HepG2 (cell line): ENCODE measurements at regions not wholly inside any gene's neighbourhood (a gene's known extent, or its start where the extent isn't known, plus 50 kb on each side); places are given as distances from the start of the nearest gene placed in this dataset.

Source experiments
- ATAC-seq: fragments of 200-7000 bp; cut with Tn5 transposase; 3 replicates; pipeline ENCODE4 v1.9.1; 2020; ENCODE audit warnings: mild to moderate bottlenecking, moderate library complexity
- BruUV-seq: library from RNA; stranded (reverse); fragments of 400-500 nt; replicated peaks from 2 replicates; lab custom pipeline; 2021; lab: Mats Ljungman, UMichigan
- CTCF ChIA-PET: fragments of 300-600 bp; formaldehyde crosslinking; extraction: SDS; loops from one replicate; lab custom pipeline; 2021; ENCODE audit warnings: low total read pairs, inconsistent platforms, low intra/inter-chr PET ratio; lab: Yijun Ruan, JAX
- POLR2A ChIA-PET: fragments of 350-600 bp; sonication (Branson Sonifier 250); formaldehyde crosslinking; loops from one replicate; lab custom pipeline; 2020; ENCODE audit warnings: antibody characterized with exemption, inconsistent platforms; lab: Yijun Ruan, JAX
- DNase-seq: peaks from one replicate; pipeline ENCODE4 v3.0.0-alpha.2; 2015; ENCODE audit warnings: low spot score
- FAIRE-seq: peaks from 3 replicates; lab custom pipeline; 2011; peaks lifted over from hg19 to GRCh38; lab: Jason Lieb, UNC
- H2AFZ ChIP-seq: one replicate; pipeline ENCODE4 v1.6.1; 2011; ENCODE audit warnings: low read length, inconsistent platforms
- H3K27ac ChIP-seq: fragments of 300-600 bp; 3 replicates; pipeline ENCODE4 v1.8.0; 2011; ENCODE audit warnings: mixed run types, mild to moderate bottlenecking, mixed read lengths, low read length, inconsistent platforms; ENCODE audit not compliant: insufficient read depth; ENCODE audit errors: extremely low read length
- H3K27me3 ChIP-seq, 2 experiments: fragments of 200-600 bp in 1 of 2; 2 replicates in 1 of 2; 3 replicates in 1 of 2; pipeline versions ENCODE4 v1.6.0 to v1.8.0; 2011; ENCODE audit warnings: low read length in 2 of 2, mild to moderate bottlenecking in 2 of 2, moderate library complexity in 2 of 2, inconsistent platforms in 1 of 2; ENCODE audit not compliant: insufficient read depth in 2 of 2, control insufficient read depth in 1 of 2
- H3K36me3 ChIP-seq, 2 experiments: fragments of 200-600 bp in 1 of 2; replicated peaks in 1 of 2; 2 replicates in 1 of 2; 3 replicates in 1 of 2; pipeline versions ENCODE4 v1.5.1 to v1.8.0; 2011; ENCODE audit warnings: low read length in 2 of 2, inconsistent platforms in 1 of 2; ENCODE audit not compliant: insufficient read depth in 2 of 2, control insufficient read depth in 1 of 2
- H3K4me1 ChIP-seq: 2 replicates; pipeline ENCODE4 v1.5.1; 2012; ENCODE audit warnings: low read length, inconsistent platforms; ENCODE audit not compliant: insufficient read depth
- H3K4me2 ChIP-seq: 2 replicates; pipeline ENCODE4 v1.6.0; 2011; ENCODE audit warnings: low read depth, low read length, inconsistent platforms
- H3K4me3 ChIP-seq, 3 experiments: fragments of 200-600 bp in 1 of 3; sonication (generic), shearing (Covaris generic) in 1 of 3; replicated peaks in 1 of 3; 2 replicates each; pipeline ENCODE4 v1.5.1; 2011 to 2016; ENCODE audit warnings: low read length in 3 of 3, inconsistent platforms in 2 of 3, low read depth in 2 of 3, mild to moderate bottlenecking in 2 of 3, control low read depth in 1 of 3, mixed read lengths in 1 of 3; ENCODE audit not compliant: insufficient read depth in 1 of 3
- H3K79me2 ChIP-seq: one replicate; pipeline ENCODE4 v1.6.1; 2011; ENCODE audit warnings: low read length, inconsistent platforms; ENCODE audit not compliant: insufficient read depth
- H3K9ac ChIP-seq: 2 replicates; pipeline ENCODE4 v1.6.0; 2011; ENCODE audit warnings: mild to moderate bottlenecking, low read depth, low read length, inconsistent platforms; ENCODE audit not compliant: insufficient read depth
- H3K9me3 ChIP-seq: 2 replicates; pipeline ENCODE4 v1.5.1; 2012; ENCODE audit warnings: mild to moderate bottlenecking, low read length
- H4K20me1 ChIP-seq: 2 replicates; pipeline ENCODE4 v1.6.0; 2011; ENCODE audit warnings: inconsistent platforms, mild to moderate bottlenecking, low read length, moderate library complexity; ENCODE audit not compliant: insufficient read depth
- ERF ChIP-seq: IDR thresholded peaks from 2 replicates; pipeline ENCODE4 v1.6.1; 2018; ENCODE audit warnings: missing biosample characterization, missing genetic modification reagents
- JDP2 ChIP-seq: sonication (generic); formaldehyde crosslinking; IDR thresholded peaks from 2 replicates; pipeline ENCODE4 v1.8.1; 2022; ENCODE audit warnings: missing genetic modification reagents, borderline replicate concordance
- MTF1 ChIP-seq: sonication (generic); formaldehyde crosslinking; IDR thresholded peaks from 2 replicates; pipeline ENCODE4 v1.5.0; 2020; ENCODE audit warnings: missing genetic modification reagents
- SP140L ChIP-seq: sonication (generic); formaldehyde crosslinking; IDR thresholded peaks from 2 replicates; pipeline ENCODE4 v1.4.0; 2020; ENCODE audit warnings: missing genetic modification reagents, borderline replicate concordance
- SRSF4 ChIP-seq: fragments of 200-400 bp; formaldehyde crosslinking; IDR thresholded peaks from one replicate; pipeline ENCODE4 v1.6.1; 2018; ENCODE audit warnings: mild to moderate bottlenecking, low read depth, low read length, moderate library complexity; ENCODE audit not compliant: poor library complexity, severe bottlenecking
- SRSF9 ChIP-seq: fragments of 200-400 bp; formaldehyde crosslinking; IDR thresholded peaks from 2 replicates; pipeline ENCODE4 v1.6.1; 2018; ENCODE audit warnings: borderline replicate concordance, mild to moderate bottlenecking, low read depth, low read length; ENCODE audit not compliant: insufficient read depth, poor library complexity, severe bottlenecking
- SRY ChIP-seq: sonication (generic); formaldehyde crosslinking; IDR thresholded peaks from 2 replicates; pipeline ENCODE4 v1.8.0; 2022; ENCODE audit warnings: mild to moderate bottlenecking, missing genetic modification reagents
- XBP1 ChIP-seq: sonication (generic); formaldehyde crosslinking; IDR thresholded peaks from 2 replicates; pipeline ENCODE4 v1.5.0; 2020; ENCODE audit warnings: missing genetic modification reagents
- ZNF253 ChIP-seq: sonication (generic); formaldehyde crosslinking; IDR thresholded peaks from 2 replicates; pipeline ENCODE4 v1.8.0; 2022; ENCODE audit warnings: mild to moderate bottlenecking, missing genetic modification reagents, borderline replicate concordance
- ZNF282 ChIP-seq: fragments of 450-650 bp; IDR thresholded peaks from 2 replicates; pipeline ENCODE4 v1.6.1; 2018; ENCODE audit not compliant: partially characterized antibody
- WGBS: methylation state at CpG from one replicate; pipeline ENCODE4 v1.1.6; 2017; ENCODE audit warnings: low lambda C conversion rate; 5-methylcytosine and 5-hydroxymethylcytosine counted together
- in situ Hi-C: cut with HindIII; loops from 2 replicates; pipeline ENCODE4 v1.10.0; 2017; ENCODE audit warnings: low pct_unique_long_range_greater_than_20kb; ENCODE audit not compliant: extremely low pct_ligation_motif_present
- intact Hi-C: fragments of 100-400 bp; cut with micrococcal nuclease; formaldehyde crosslinking; loops from one replicate; pipeline ENCODE4 v1.10.0; 2022; ENCODE audit not compliant: unreplicated experiment
- TF ChIP-seq, protein P1 (sequence below): sonication (generic); formaldehyde crosslinking; IDR thresholded peaks from 2 replicates; pipeline ENCODE4 v1.4.0; 2020; ENCODE audit warnings: missing genetic modification reagents
- TF ChIP-seq, protein P2 (sequence below): sonication (generic); formaldehyde crosslinking; IDR thresholded peaks from 2 replicates; pipeline ENCODE4 v1.4.0; 2020; ENCODE audit warnings: missing genetic modification reagents
- TF ChIP-seq, protein P3 (sequence below): sonication (generic); formaldehyde crosslinking; IDR thresholded peaks from 2 replicates; pipeline ENCODE4 v1.8.1; 2022; ENCODE audit warnings: low read depth, mild to moderate bottlenecking, missing genetic modification reagents
- TF ChIP-seq, protein P4 (sequence below): sonication (generic); formaldehyde crosslinking; IDR thresholded peaks from 2 replicates; pipeline ENCODE4 v1.8.1; 2023; ENCODE audit warnings: mild to moderate bottlenecking, inconsistent platforms, moderate library complexity, missing genetic modification reagents, borderline replicate concordance
- TF ChIP-seq, protein P5 (sequence below): sonication (generic); formaldehyde crosslinking; IDR thresholded peaks from 2 replicates; pipeline ENCODE4 v1.5.1; 2020; ENCODE audit warnings: missing genetic modification reagents, mild to moderate bottlenecking, borderline replicate concordance
- TF ChIP-seq, protein P6 (sequence below): sonication (generic); formaldehyde crosslinking; IDR thresholded peaks from 2 replicates; pipeline ENCODE4 v1.5.0; 2020; ENCODE audit warnings: missing genetic modification reagents

DNA sequence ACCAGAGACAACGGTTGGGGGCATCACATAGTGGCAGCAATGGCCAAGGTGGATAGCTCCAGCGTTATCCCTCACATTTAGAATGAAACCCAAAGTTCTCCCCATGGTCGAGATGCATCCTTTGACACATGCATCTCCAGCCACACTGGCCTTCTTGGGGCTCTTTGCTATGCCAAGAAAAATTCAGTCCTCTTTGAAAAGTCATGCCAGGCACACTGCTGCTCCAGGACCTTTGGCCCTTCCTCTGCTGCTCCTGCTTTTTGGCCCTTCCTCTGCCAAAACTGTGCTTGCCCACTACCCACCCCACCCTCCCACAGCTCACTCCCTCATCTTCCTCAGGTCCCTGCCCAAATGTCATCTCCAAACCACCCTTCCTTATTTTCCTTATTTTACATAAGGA is 106.4 kb downstream of the C1orf94 start (continued):
- TF ChIP-seq JDP2 (CRISPR knock-in tag), result no peak
- no peak for TF ChIP-seq SRSF4
- no peak for TF ChIP-seq XBP1 (CRISPR knock-in tag)
- TF ChIP-seq, protein P1, sequence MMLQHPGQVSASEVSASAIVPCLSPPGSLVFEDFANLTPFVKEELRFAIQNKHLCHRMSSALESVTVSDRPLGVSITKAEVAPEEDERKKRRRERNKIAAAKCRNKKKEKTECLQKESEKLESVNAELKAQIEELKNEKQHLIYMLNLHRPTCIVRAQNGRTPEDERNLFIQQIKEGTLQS (CRISPR knock-in tag), result no peak

DNA sequence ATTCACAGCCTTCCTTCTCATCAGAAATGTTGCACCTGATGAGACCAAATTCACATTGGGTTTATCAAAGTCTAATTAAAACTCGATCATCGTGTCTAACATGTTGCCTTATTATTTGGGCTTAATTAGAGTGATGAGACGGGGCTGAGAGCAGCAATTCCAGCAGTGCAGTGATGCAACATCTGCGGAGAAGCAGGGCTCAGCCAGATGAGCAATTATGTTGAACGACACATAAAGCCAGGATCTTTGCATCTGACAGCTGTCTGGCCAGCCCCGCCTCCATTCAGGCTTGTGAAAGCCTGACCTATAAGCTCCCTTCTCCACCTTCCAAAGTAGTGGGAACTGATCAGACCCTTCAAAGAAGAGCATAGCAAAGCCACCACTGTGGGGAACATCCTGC is 109.8 kb downstream of the C1orf94 start:
- no peak overlapping the region for H2AFZ ChIP-seq
- H3K36me3 ChIP-seq, result no peaks in the 10 kb centered on the region
- H3K4me1 ChIP-seq, result no peaks in the 10 kb centered on the region
- ChIA-PET POLR2A (no interaction called here), CTCF (no interaction called here)
- no TSS peak for BruUV-seq
- no peak for DNase-seq
- ATAC-seq, result no peak
- H3K9ac ChIP-seq, result no peak overlapping the region
- in situ Hi-C loops (no loop called here), intact Hi-C loops (no loop called here)
- no peak overlapping the region for H3K27ac ChIP-seq
- H3K4me3 ChIP-seq, result no peak overlapping the region
- no peak for FAIRE-seq
- H3K27me3 ChIP-seq, result no peaks in the 10 kb centered on the region; a peak in 1 of 5 replicates
- 3% methylated on average over 5 of the region's 6 CpGs for WGBS
- H3K9me3 ChIP-seq, result no peaks in the 10 kb centered on the region
- H4K20me1 ChIP-seq, result no peaks in the 10 kb centered on the region
- H3K4me2 ChIP-seq, result no peak overlapping the region
- no peaks in the 10 kb centered on the region for H3K79me2 ChIP-seq
- TF ChIP-seq, protein P2, sequence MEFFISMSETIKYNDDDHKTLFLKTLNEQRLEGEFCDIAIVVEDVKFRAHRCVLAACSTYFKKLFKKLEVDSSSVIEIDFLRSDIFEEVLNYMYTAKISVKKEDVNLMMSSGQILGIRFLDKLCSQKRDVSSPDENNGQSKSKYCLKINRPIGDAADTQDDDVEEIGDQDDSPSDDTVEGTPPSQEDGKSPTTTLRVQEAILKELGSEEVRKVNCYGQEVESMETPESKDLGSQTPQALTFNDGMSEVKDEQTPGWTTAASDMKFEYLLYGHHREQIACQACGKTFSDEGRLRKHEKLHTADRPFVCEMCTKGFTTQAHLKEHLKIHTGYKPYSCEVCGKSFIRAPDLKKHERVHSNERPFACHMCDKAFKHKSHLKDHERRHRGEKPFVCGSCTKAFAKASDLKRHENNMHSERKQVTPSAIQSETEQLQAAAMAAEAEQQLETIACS, result no peak
- TF ChIP-seq SP140L (CRISPR knock-in tag), result no peak
- TF ChIP-seq ERF, result no peak
- TF ChIP-seq, protein P3, sequence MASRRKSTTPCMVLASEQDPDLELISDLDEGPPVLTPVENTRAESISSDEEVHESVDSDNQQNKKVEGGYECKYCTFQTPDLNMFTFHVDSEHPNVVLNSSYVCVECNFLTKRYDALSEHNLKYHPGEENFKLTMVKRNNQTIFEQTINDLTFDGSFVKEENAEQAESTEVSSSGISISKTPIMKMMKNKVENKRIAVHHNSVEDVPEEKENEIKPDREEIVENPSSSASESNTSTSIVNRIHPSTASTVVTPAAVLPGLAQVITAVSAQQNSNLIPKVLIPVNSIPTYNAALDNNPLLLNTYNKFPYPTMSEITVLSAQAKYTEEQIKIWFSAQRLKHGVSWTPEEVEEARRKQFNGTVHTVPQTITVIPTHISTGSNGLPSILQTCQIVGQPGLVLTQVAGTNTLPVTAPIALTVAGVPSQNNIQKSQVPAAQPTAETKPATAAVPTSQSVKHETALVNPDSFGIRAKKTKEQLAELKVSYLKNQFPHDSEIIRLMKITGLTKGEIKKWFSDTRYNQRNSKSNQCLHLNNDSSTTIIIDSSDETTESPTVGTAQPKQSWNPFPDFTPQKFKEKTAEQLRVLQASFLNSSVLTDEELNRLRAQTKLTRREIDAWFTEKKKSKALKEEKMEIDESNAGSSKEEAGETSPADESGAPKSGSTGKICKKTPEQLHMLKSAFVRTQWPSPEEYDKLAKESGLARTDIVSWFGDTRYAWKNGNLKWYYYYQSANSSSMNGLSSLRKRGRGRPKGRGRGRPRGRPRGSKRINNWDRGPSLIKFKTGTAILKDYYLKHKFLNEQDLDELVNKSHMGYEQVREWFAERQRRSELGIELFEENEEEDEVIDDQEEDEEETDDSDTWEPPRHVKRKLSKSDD (CRISPR knock-in tag), result no peak
- TF ChIP-seq, protein P4, sequence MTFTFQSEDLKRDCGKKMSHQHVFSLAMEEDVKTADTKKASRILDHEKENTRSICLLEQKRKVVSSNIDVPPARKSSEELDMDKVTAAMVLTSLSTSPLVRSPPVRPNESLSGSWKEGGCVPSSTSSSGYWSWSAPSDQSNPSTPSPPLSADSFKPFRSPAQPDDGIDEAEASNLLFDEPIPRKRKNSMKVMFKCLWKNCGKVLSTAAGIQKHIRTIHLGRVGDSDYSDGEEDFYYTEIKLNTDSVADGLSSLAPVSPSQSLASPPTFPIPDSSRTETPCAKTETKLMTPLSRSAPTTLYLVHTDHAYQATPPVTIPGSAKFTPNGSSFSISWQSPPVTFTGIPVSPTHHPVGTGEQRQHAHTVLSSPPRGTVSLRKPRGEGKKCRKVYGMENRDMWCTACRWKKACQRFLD, result no peak
- TF ChIP-seq, protein P5, sequence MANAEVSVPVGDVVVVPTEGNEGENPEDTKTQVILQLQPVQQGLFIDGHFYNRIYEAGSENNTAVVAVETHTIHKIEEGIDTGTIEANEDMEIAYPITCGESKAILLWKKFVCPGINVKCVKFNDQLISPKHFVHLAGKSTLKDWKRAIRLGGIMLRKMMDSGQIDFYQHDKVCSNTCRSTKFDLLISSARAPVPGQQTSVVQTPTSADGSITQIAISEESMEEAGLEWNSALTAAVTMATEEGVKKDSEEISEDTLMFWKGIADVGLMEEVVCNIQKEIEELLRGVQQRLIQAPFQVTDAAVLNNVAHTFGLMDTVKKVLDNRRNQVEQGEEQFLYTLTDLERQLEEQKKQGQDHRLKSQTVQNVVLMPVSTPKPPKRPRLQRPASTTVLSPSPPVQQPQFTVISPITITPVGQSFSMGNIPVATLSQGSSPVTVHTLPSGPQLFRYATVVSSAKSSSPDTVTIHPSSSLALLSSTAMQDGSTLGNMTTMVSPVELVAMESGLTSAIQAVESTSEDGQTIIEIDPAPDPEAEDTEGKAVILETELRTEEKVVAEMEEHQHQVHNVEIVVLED (CRISPR knock-in tag), result no peak
- no peak for TF ChIP-seq ZNF253 (CRISPR knock-in tag)
- no peak for TF ChIP-seq MTF1 (CRISPR knock-in tag)
- no peak for TF ChIP-seq SRY (CRISPR knock-in tag)
- TF ChIP-seq SRSF9, result no peak
- TF ChIP-seq ZNF282, result no peak
- TF ChIP-seq, protein P6, sequence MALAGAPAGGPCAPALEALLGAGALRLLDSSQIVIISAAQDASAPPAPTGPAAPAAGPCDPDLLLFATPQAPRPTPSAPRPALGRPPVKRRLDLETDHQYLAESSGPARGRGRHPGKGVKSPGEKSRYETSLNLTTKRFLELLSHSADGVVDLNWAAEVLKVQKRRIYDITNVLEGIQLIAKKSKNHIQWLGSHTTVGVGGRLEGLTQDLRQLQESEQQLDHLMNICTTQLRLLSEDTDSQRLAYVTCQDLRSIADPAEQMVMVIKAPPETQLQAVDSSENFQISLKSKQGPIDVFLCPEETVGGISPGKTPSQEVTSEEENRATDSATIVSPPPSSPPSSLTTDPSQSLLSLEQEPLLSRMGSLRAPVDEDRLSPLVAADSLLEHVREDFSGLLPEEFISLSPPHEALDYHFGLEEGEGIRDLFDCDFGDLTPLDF (CRISPR knock-in tag), result no peak
